GM12892 (cell line): ENCODE measurements at regions not wholly inside any gene's neighbourhood (a gene's known extent, or its start where the extent isn't known, plus 50 kb on each side); places are given as distances from the start of the nearest gene placed in this dataset.

Source experiments
- POLR2A ChIP-seq: IDR thresholded peaks from 2 replicates; pipeline ENCODE4 v1.6.1; 2011; ENCODE audit warnings: low read depth, low read length, control low read depth
- POLR2AphosphoS5 ChIP-seq: IDR thresholded peaks from 2 replicates; pipeline ENCODE4 v1.6.1; 2011; ENCODE audit warnings: low read depth, low read length, control low read depth
- TAF1 ChIP-seq: IDR thresholded peaks from 2 replicates; pipeline ENCODE4 v1.6.1; 2011; ENCODE audit warnings: low read depth, mild to moderate bottlenecking, control low read depth, low read length, borderline replicate concordance

- TF ChIP-seq POLR2A, result no peak
- no peak for TF ChIP-seq POLR2AphosphoS5
- no peak for TF ChIP-seq TAF1
Measured at GRCh38 chr6:16047435-16047990, 81.4 kb upstream of the MYLIP start.
